Stimulated activated effector memory CD8-positive, alpha-beta T cell treated with anti-CD3 and anti-CD28 coated beads, Interleukin-12 subunit alpha, Interleukin-12 subunit beta, amount 100 ng/mL, for 72 hours (primary cell): ENCODE measurements at regions not wholly inside any gene's neighbourhood (a gene's known extent, or its start where the extent isn't known, plus 50 kb on each side); places are given as distances from the start of the nearest gene placed in this dataset.
A peak's percentile ranks its signal among the peaks of the same experiment; 100 is the strongest.

ENCODE experiments used
- ATAC-seq: fragments of 150-1000 bp; cut with Tn5 transposase; 2 replicates; pipeline ENCODE4 v1.10.0; 2021
- DNase-seq, 2 donors: peaks; one replicate each; pipeline ENCODE4 v3.0.0; 2021 to 2022; ENCODE audit warnings: low spot score in 2 of 2
- H3K27ac Mint-ChIP-seq: one replicate; pipeline ENCODE4 v1.8.0; 2022; ENCODE audit warnings: mild to moderate bottlenecking, mixed read lengths
- H3K36me3 Mint-ChIP-seq: one replicate; pipeline ENCODE4 v1.8.0; 2022; ENCODE audit warnings: mild to moderate bottlenecking, mixed read lengths
- H3K4me1 Mint-ChIP-seq: one replicate; pipeline ENCODE4 v1.8.0; 2022; ENCODE audit warnings: mixed read lengths
- H3K4me3 Mint-ChIP-seq: one replicate; pipeline ENCODE4 v1.8.0; 2022; ENCODE audit warnings: mild to moderate bottlenecking, mixed read lengths
- H3K9me3 Mint-ChIP-seq: one replicate; pipeline ENCODE4 v1.8.0; 2022; ENCODE audit warnings: mixed read lengths

- no peak overlapping the region for H3K27ac Mint-ChIP-seq
- ATAC-seq, result no peak
- no peak overlapping the region for H3K4me3 Mint-ChIP-seq
- no peaks in the 10 kb centered on the region for H3K9me3 Mint-ChIP-seq
- H3K4me1 Mint-ChIP-seq, result no peaks in the 10 kb centered on the region
- DNase-seq, result no peak
- no peaks in the 10 kb centered on the region for H3K36me3 Mint-ChIP-seq
Observed at GRCh38 chr2:156189584-156189983, 142.9 kb downstream of the NR4A2 start.

GRCh38 chr2:156189143-156189542 is 143.4 kb downstream of the NR4A2 start:
- H3K27ac Mint-ChIP-seq, result no peak overlapping the region
- H3K9me3 Mint-ChIP-seq, result no peaks in the 10 kb centered on the region
- no peaks in the 10 kb centered on the region for H3K4me1 Mint-ChIP-seq
- no peak for ATAC-seq
- no peak overlapping the region for H3K4me3 Mint-ChIP-seq
- no peak for DNase-seq
- no peaks in the 10 kb centered on the region for H3K36me3 Mint-ChIP-seq

- H3K9me3 Mint-ChIP-seq, result no peaks in the 10 kb centered on the region
- H3K4me1 Mint-ChIP-seq, result no peaks in the 10 kb centered on the region
- DNase-seq (no peak), ATAC-seq (no peak)
- H3K27ac Mint-ChIP-seq, result no peak overlapping the region
- no peaks in the 10 kb centered on the region for H3K36me3 Mint-ChIP-seq
- no peak overlapping the region for H3K4me3 Mint-ChIP-seq
Observed at GRCh38 chr2:156182132-156182531, 150.4 kb downstream of the NR4A2 start.

- no peak for DNase-seq
- Mint-ChIP-seq H3K4me1 (no peaks in the 10 kb centered on the region), H3K9me3 (no peaks in the 10 kb centered on the region), H3K4me3 (no peak overlapping the region), H3K36me3 (no peaks in the 10 kb centered on the region), H3K27ac (no peak overlapping the region)
- no peak for ATAC-seq
Observed at GRCh38 chr2:156181208-156181607, 151.3 kb downstream of the NR4A2 start.

GRCh38 chr2:156177654-156178053 is 154.9 kb downstream of the NR4A2 start:
- no peak overlapping the region for H3K27ac Mint-ChIP-seq
- no peaks in the 10 kb centered on the region for H3K4me1 Mint-ChIP-seq
- H3K36me3 Mint-ChIP-seq, result no peaks in the 10 kb centered on the region
- ATAC-seq (no peak), DNase-seq (no peak)
- no peaks in the 10 kb centered on the region for H3K9me3 Mint-ChIP-seq
- no peak overlapping the region for H3K4me3 Mint-ChIP-seq

- no peaks in the 10 kb centered on the region for H3K4me1 Mint-ChIP-seq
- H3K36me3 Mint-ChIP-seq, result no peaks in the 10 kb centered on the region
- no peak for DNase-seq
- H3K9me3 Mint-ChIP-seq, result no peaks in the 10 kb centered on the region
- no peak overlapping the region for H3K4me3 Mint-ChIP-seq
- ATAC-seq, result no peak
- no peak overlapping the region for H3K27ac Mint-ChIP-seq
Observed at GRCh38 chr2:156175946-156176345, 156.6 kb downstream of the NR4A2 start.

- no peaks in the 10 kb centered on the region for H3K9me3 Mint-ChIP-seq
- ATAC-seq (no peak), DNase-seq (no peak)
- H3K27ac Mint-ChIP-seq, result no peak overlapping the region
- H3K36me3 Mint-ChIP-seq, result no peaks in the 10 kb centered on the region
- H3K4me1 Mint-ChIP-seq, result no peaks in the 10 kb centered on the region
- H3K4me3 Mint-ChIP-seq, result no peak overlapping the region
Observed at GRCh38 chr2:156170929-156171328, 161.6 kb downstream of the NR4A2 start.

- DNase-seq, result no peak
- no peak overlapping the region for H3K27ac Mint-ChIP-seq
- no peaks in the 10 kb centered on the region for H3K9me3 Mint-ChIP-seq
- no peaks in the 10 kb centered on the region for H3K4me1 Mint-ChIP-seq
- no peaks in the 10 kb centered on the region for H3K36me3 Mint-ChIP-seq
- no peak overlapping the region for H3K4me3 Mint-ChIP-seq
- ATAC-seq, result no peak
Observed at GRCh38 chr2:156165742-156166141, 166.8 kb downstream of the NR4A2 start.

GRCh38 chr2:156164091-156164720 is 168.3 kb downstream of the NR4A2 start:
- Mint-ChIP-seq H3K4me1 (no peaks in the 10 kb centered on the region), H3K4me3 (no peak overlapping the region), H3K27ac (no peak overlapping the region), H3K36me3 (no peaks in the 10 kb centered on the region), H3K9me3 (no peaks in the 10 kb centered on the region)
- ATAC-seq (no peak), DNase-seq (no peak)

GRCh38 chr2:156158808-156159207 is 173.7 kb downstream of the NR4A2 start:
- Mint-ChIP-seq H3K4me3 (no peak overlapping the region), H3K36me3 (no peaks in the 10 kb centered on the region), H3K9me3 (no peaks in the 10 kb centered on the region), H3K4me1 (no peaks in the 10 kb centered on the region), H3K27ac (no peak overlapping the region)
- no peak for DNase-seq
- ATAC-seq, result no peak

- H3K4me3 Mint-ChIP-seq, result no peak overlapping the region
- ATAC-seq (no peak), DNase-seq (no peak)
- H3K27ac Mint-ChIP-seq, result no peak overlapping the region
- no peaks in the 10 kb centered on the region for H3K4me1 Mint-ChIP-seq
- no peaks in the 10 kb centered on the region for H3K36me3 Mint-ChIP-seq
- no peaks in the 10 kb centered on the region for H3K9me3 Mint-ChIP-seq
Observed at GRCh38 chr2:156157670-156158069, 174.9 kb downstream of the NR4A2 start.

- Mint-ChIP-seq H3K9me3 (no peaks in the 10 kb centered on the region), H3K4me1 (no peaks in the 10 kb centered on the region), H3K36me3 (no peaks in the 10 kb centered on the region), H3K27ac (no peak overlapping the region), H3K4me3 (no peak overlapping the region)
- ATAC-seq, result no peak
- no peak for DNase-seq
Observed at GRCh38 chr2:156156580-156156979, 175.9 kb downstream of the NR4A2 start.

- Mint-ChIP-seq H3K36me3 (no peaks in the 10 kb centered on the region), H3K4me3 (no peak overlapping the region), H3K27ac (no peak overlapping the region), H3K4me1 (no peaks in the 10 kb centered on the region), H3K9me3 (no peaks in the 10 kb centered on the region)
- no peak for ATAC-seq
- DNase-seq, result no peak
Observed at GRCh38 chr2:156155319-156155718, 177.2 kb downstream of the NR4A2 start.

GRCh38 chr2:156151351-156151750 is 181.2 kb downstream of the NR4A2 start:
- H3K36me3 Mint-ChIP-seq, result no peaks in the 10 kb centered on the region

GRCh38 chr2:156147594-156148330 is 184.8 kb downstream of the NR4A2 start:
- H3K27ac Mint-ChIP-seq, result no peak overlapping the region
- no peaks in the 10 kb centered on the region for H3K9me3 Mint-ChIP-seq
- no peaks in the 10 kb centered on the region for H3K4me1 Mint-ChIP-seq
- no peak for DNase-seq
- no peak overlapping the region for H3K4me3 Mint-ChIP-seq
- peak; percentile 75 for ATAC-seq
- H3K36me3 Mint-ChIP-seq, result no peaks in the 10 kb centered on the region

More at GRCh38 chr2:156151351-156151750, 181.2 kb downstream of the NR4A2 start:
- Mint-ChIP-seq H3K4me1 (no peaks in the 10 kb centered on the region), H3K27ac (no peak overlapping the region), H3K9me3 (no peaks in the 10 kb centered on the region), H3K4me3 (no peak overlapping the region)
- no peak for DNase-seq
- no peak for ATAC-seq

GRCh38 chr2:156145976-156146375 is 186.5 kb downstream of the NR4A2 start:
- Mint-ChIP-seq H3K4me3 (no peak overlapping the region), H3K27ac (no peak overlapping the region), H3K36me3 (no peaks in the 10 kb centered on the region), H3K9me3 (no peaks in the 10 kb centered on the region), H3K4me1 (no peaks in the 10 kb centered on the region)
- no peak for DNase-seq
- ATAC-seq, result no peak
